K562 (cell line): ENCODE measurements at regions not wholly inside any gene's neighbourhood (a gene's known extent, or its start where the extent isn't known, plus 50 kb on each side); places are given as distances from the start of the nearest gene placed in this dataset.
A peak's percentile ranks its signal among the peaks of the same experiment; 100 is the strongest.

Experiments used
- ATF2 ChIP-seq: sonication (generic); formaldehyde crosslinking; IDR thresholded peaks from 2 replicates; pipeline ENCODE4 v1.8.1; 2022; ENCODE audit warnings: missing genetic modification reagents
- DPF2 ChIP-seq: fragments of 450-650 bp; IDR thresholded peaks from 2 replicates; pipeline ENCODE4 v1.6.1; 2016
- ELK3 ChIP-seq: fragments of 450-650 bp; formaldehyde crosslinking; IDR thresholded peaks from 2 replicates; pipeline ENCODE4 v1.4.0; 2020; ENCODE audit warnings: mild to moderate bottlenecking
- FOSL1 ChIP-seq: fragments of 200-800 bp; sonication (Bioruptor generic); conservative IDR thresholded peaks from 2 replicates; pipeline ENCODE4 v1.6.1; 2016; ENCODE audit warnings: missing genetic modification characterization, missing compliant biosample characterization
- FOXM1 ChIP-seq, 2 experiments: fragments of 450-650 bp in 1 of 2; sonication (generic) in 1 of 2; formaldehyde crosslinking in 1 of 2; IDR thresholded peaks; 2 replicates each; pipeline versions ENCODE4 v1.6.1 to v1.9.0; 2017 to 2022; ENCODE audit warnings: low read depth in 2 of 2, mild to moderate bottlenecking in 2 of 2, missing genetic modification reagents in 1 of 2, moderate library complexity in 1 of 2
- JUN ChIP-seq, 2 experiments: sonication (generic) in 1 of 2; formaldehyde crosslinking in 1 of 2; IDR thresholded peaks; 2 replicates each; pipeline versions ENCODE4 v1.6.1 to v1.8.0; 2012 to 2022; ENCODE audit warnings: borderline replicate concordance in 2 of 2, mild to moderate bottlenecking in 2 of 2, improper control_type of control experiment in 1 of 2, low read depth in 1 of 2, low read length in 1 of 2, missing genetic modification reagents in 1 of 2
- MEIS2 ChIP-seq: fragments of 450-650 bp; IDR thresholded peaks from 2 replicates; pipeline ENCODE4 v1.6.1; 2014; ENCODE audit warnings: mild to moderate bottlenecking; ENCODE audit not compliant: partially characterized antibody
- MTA3 ChIP-seq: fragments of 450-650 bp; formaldehyde crosslinking; IDR thresholded peaks from 2 replicates; pipeline ENCODE4 v1.6.1; 2017; ENCODE audit warnings: mild to moderate bottlenecking, borderline replicate concordance
- SMARCA4 ChIP-seq: fragments of 450-650 bp; IDR thresholded peaks from 2 replicates; pipeline ENCODE4 v1.6.1; 2016
- SMC3 ChIP-seq: conservative IDR thresholded peaks from 2 replicates; pipeline ENCODE4 v1.6.1; 2011; ENCODE audit warnings: low read depth, low read length, improper control_type of control experiment; ENCODE audit not compliant: insufficient read depth
- TEAD4 ChIP-seq, 2 experiments: sonication (generic) in 1 of 2; formaldehyde crosslinking in 1 of 2; IDR thresholded peaks; 2 replicates each; pipeline versions ENCODE4 v1.6.1 to v1.8.0; 2012 to 2022; ENCODE audit warnings: borderline replicate concordance in 1 of 2, inconsistent platforms in 1 of 2, low read length in 1 of 2, mild to moderate bottlenecking in 1 of 2, missing genetic modification reagents in 1 of 2
- ZEB2 ChIP-seq: fragments of 450-650 bp; IDR thresholded peaks from 2 replicates; pipeline ENCODE4 v1.6.1; 2016
- ZNF318 ChIP-seq, 2 experiments: fragments of 450-650 bp; IDR thresholded peaks; 2 replicates each; pipeline ENCODE4 v1.6.1; 2016; ENCODE audit warnings: mild to moderate bottlenecking in 2 of 2, borderline replicate concordance in 1 of 2, low read depth in 1 of 2, moderate library complexity in 1 of 2
- ZNF644 ChIP-seq: fragments of 200-800 bp; sonication (Bioruptor generic); IDR thresholded peaks from 2 replicates; pipeline ENCODE4 v1.6.1; 2016; ENCODE audit warnings: low read depth, missing genetic modification characterization, missing compliant biosample characterization

- TF ChIP-seq ZNF318 (IDR thresholded peaks at IDR 0.05; ENCODE audit: borderline replicate concordance in 1 of 2, low read depth in 1 of 2) (0 out of 4 replicates have a peak, but pooled peaks of 1 of the 2 experiments have one; percentile 28), ZEB2 (peak; percentile 59; the same call in 1 of the 2 replicates), MTA3 (no peak; the same call in 1 of the 2 replicates), JUN (IDR thresholded peaks at IDR 0.05; ENCODE audit: borderline replicate concordance, low read depth, low read length) (peak; percentile 75; the same call in 1 of the 2 replicates), JUN (CRISPR knock-in tag; IDR thresholded peaks at IDR 0.05; ENCODE audit: borderline replicate concordance) (no peak), SMC3 (no peak), DPF2 (peak; percentile 96), FOSL1 (tag) (peak; percentile 78), SMARCA4 (peak; percentile 95), ZNF644 (tag) (peak; percentile 50; the same call in 1 of the 2 replicates), TEAD4 (IDR thresholded peaks at IDR 0.05; ENCODE audit: low read length) (peak; percentile 95), TEAD4 (CRISPR knock-in tag; IDR thresholded peaks at IDR 0.05; ENCODE audit: borderline replicate concordance) (no peak), ATF2 (CRISPR knock-in tag) (no peak), ELK3 (CRISPR knock-in tag) (no peak), MEIS2 (peak; percentile 59), FOXM1 (IDR thresholded peaks at IDR 0.05; ENCODE audit: low read depth) (peak; percentile 72), FOXM1 (CRISPR knock-in tag; IDR thresholded peaks at IDR 0.05; ENCODE audit: low read depth) (no peak)
These were observed 78.8 kb upstream of the CD83 start (continued) for GRCh38 chr6:14038467-14039437.
